NT2/D1 (cell line): ENCODE measurements at regions not wholly inside any gene's neighbourhood (a gene's known extent, or its start where the extent isn't known, plus 50 kb on each side); places are given as distances from the start of the nearest gene placed in this dataset.

Experiments used
- YY1 ChIP-seq: IDR thresholded peaks from 2 replicates; pipeline ENCODE4 v1.6.1; 2011; ENCODE audit not compliant: insufficient read length, insufficient read depth
- ZNF274 ChIP-seq: IDR thresholded peaks from 2 replicates; pipeline ENCODE4 v1.6.1; 2011; ENCODE audit warnings: mild to moderate bottlenecking, low read depth, low read length

- TF ChIP-seq YY1 (no peak), ZNF274 (no peak)
Measured at GRCh38 chr22:48098243-48098920, 1335.9 kb downstream of the TBC1D22A start.
